BE2C (cell line): ENCODE measurements at regions not wholly inside any gene's neighbourhood (a gene's known extent, or its start where the extent isn't known, plus 50 kb on each side); places are given as distances from the start of the nearest gene placed in this dataset.

ENCODE experiments used
- DNase-seq: peaks from one replicate; pipeline ENCODE4 v3.0.0-alpha.2; 2020
- H3K27me3 ChIP-seq: fragments of 250-450 bp; sonication (Bioruptor Pico); 2 replicates; pipeline ENCODE4 v1.5.1; 2020; ENCODE audit warnings: mild to moderate bottlenecking
- H3K36me3 ChIP-seq: fragments of 250-450 bp; sonication (Bioruptor Pico); 2 replicates; pipeline ENCODE4 v1.5.1; 2020; ENCODE audit warnings: mild to moderate bottlenecking
- H3K4me1 ChIP-seq: fragments of 250-450 bp; sonication (Bioruptor Pico); 2 replicates; pipeline ENCODE4 v1.5.1; 2020
- H3K4me3 ChIP-seq: 2 replicates; pipeline ENCODE4 v1.5.1; 2011; ENCODE audit warnings: low read depth, low read length
- H3K9me3 ChIP-seq: fragments of 250-450 bp; sonication (Bioruptor Pico); 2 replicates; pipeline ENCODE4 v1.5.1; 2020
- TF ChIP-seq, protein P1 (sequence below): IDR thresholded peaks from 2 replicates; pipeline ENCODE4 v1.5.1; 2012; ENCODE audit warnings: mild to moderate bottlenecking, low read depth, low read length

DNA sequence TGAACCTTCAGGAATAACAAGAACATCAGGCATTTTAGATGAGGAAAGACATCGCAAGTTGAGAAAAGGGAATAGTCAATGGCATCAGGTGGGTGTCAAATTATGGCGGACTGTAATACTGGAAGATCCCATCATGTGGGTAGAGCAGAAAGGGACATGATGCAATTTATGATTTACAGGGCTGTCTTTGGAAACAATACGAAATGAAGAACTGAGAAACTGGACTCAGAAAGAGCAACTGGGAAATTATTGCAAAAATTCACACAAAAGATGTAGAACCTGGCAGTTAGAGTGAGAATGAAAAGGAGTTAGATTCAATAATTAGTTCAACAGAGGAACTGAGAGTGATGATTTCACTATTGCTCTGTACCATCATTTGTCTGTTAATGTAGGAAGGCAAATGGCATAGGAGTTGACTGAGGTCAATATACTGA is 1635.0 kb upstream of the ACVR2A start:
- H3K36me3 ChIP-seq, result no peaks in the 10 kb centered on the region
- DNase-seq, result no peak
- H3K4me1 ChIP-seq, result no peaks in the 10 kb centered on the region
- H3K27me3 ChIP-seq, result no peaks in the 10 kb centered on the region
- H3K9me3 ChIP-seq, result no peaks in the 10 kb centered on the region
- TF ChIP-seq, protein P1, sequence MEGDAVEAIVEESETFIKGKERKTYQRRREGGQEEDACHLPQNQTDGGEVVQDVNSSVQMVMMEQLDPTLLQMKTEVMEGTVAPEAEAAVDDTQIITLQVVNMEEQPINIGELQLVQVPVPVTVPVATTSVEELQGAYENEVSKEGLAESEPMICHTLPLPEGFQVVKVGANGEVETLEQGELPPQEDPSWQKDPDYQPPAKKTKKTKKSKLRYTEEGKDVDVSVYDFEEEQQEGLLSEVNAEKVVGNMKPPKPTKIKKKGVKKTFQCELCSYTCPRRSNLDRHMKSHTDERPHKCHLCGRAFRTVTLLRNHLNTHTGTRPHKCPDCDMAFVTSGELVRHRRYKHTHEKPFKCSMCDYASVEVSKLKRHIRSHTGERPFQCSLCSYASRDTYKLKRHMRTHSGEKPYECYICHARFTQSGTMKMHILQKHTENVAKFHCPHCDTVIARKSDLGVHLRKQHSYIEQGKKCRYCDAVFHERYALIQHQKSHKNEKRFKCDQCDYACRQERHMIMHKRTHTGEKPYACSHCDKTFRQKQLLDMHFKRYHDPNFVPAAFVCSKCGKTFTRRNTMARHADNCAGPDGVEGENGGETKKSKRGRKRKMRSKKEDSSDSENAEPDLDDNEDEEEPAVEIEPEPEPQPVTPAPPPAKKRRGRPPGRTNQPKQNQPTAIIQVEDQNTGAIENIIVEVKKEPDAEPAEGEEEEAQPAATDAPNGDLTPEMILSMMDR, result no peak
- no peak overlapping the region for H3K4me3 ChIP-seq

DNA sequence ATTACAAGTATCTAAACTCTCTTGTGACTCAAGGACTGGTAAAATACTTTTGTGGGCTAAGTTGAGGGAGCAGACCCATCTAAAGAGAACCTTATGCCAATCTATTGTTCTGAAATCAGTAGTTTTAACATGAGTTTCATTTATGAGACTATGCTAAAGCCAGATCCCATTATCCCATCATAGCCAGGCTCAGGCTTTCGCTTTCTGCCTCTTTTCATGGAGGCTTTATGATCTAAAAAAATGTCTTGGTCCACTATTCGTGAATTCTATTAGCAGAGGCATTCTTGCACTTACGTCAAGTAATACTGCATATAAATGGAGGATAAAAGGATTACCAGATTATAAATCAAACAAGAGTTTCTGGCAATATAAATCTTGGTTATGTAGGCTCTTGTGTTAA is 1636.9 kb upstream of the ACVR2A start:
- TF ChIP-seq, protein P1, result no peak
- no peaks in the 10 kb centered on the region for H3K4me1 ChIP-seq
- H3K36me3 ChIP-seq, result no peaks in the 10 kb centered on the region
- no peak overlapping the region for H3K4me3 ChIP-seq
- no peaks in the 10 kb centered on the region for H3K27me3 ChIP-seq
- H3K9me3 ChIP-seq, result no peaks in the 10 kb centered on the region
- DNase-seq, result no peak

DNA sequence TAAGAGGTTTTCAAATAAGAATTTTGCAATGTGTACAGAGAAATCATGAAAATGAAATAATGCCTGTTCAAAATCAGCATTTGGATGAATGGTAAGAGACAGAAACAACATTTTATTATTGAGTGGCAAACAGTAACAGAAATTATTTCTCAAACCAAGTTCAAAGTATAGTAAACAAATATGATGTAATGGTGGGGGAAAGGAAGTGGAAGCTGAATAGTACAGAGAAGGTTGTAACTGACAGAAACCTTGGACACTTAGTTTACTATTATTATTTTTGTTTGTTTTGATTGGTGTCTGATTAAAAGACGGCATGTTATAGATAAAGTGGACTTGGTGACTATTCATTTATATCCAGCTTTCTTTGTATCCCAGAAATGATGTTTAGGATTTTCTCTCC is 1637.4 kb upstream of the ACVR2A start:
- no peaks in the 10 kb centered on the region for H3K4me1 ChIP-seq
- TF ChIP-seq, protein P1, result no peak
- H3K36me3 ChIP-seq, result no peaks in the 10 kb centered on the region
- H3K27me3 ChIP-seq, result no peaks in the 10 kb centered on the region
- no peak overlapping the region for H3K4me3 ChIP-seq
- no peak for DNase-seq
- no peaks in the 10 kb centered on the region for H3K9me3 ChIP-seq

DNA sequence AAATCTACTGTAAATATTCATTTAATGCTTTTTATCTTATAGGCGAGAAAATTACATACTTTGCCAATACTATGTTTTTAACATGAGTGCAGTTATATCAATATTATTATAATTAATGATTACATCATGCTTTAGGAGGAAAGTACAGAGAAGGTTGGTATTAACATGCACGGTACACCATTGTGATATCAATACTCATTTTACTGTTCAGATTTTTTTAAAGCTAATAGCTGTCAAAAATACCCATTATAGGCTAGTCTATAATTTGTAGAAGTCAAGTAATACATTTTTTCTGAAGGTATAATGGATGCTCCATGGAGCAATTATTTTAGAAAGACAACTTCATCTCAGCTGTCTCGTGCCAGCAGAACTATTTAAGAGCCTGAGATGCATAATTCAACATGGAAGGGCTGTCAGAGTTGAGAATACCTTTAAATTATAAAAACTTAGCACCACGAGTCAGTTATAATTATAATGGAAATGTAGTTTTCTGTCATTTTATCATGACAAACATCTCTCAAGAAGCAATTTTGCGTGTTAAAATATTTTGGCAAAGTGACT is 1641.7 kb upstream of the ACVR2A start:
- no peaks in the 10 kb centered on the region for H3K9me3 ChIP-seq
- TF ChIP-seq, protein P1, result no peak
- H3K4me3 ChIP-seq, result no peak overlapping the region

DNA sequence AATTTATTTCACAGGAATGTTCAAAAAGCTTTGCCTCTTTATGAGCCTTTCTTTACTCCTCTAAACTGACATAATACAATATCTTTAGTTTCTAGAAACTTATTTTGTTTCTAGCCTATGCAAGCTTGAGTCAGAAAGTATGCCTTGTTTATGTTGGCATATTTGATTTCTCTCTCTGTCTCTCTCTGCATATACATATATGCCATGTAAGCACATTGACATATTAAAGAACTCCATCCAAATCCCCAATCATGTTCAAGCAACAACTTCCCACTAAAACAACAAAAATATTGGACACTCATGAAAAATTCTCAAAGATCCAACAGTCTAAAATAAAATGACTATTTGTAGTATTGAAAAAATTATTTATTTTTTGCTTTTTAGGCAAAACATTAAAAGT is 1651.2 kb upstream of the ACVR2A start:
- TF ChIP-seq, protein P1, result no peak
- Histone ChIP-seq H3K27me3 (no peaks in the 10 kb centered on the region), H3K36me3 (no peaks in the 10 kb centered on the region), H3K9me3 (no peaks in the 10 kb centered on the region), H3K4me1 (no peaks in the 10 kb centered on the region), H3K4me3 (no peak overlapping the region)
- no peak for DNase-seq

More for the DNA sequence above, 1641.7 kb upstream of the ACVR2A start:
- DNase-seq, result no peak
- Histone ChIP-seq H3K27me3 (no peaks in the 10 kb centered on the region), H3K36me3 (no peaks in the 10 kb centered on the region), H3K4me1 (no peaks in the 10 kb centered on the region)

DNA sequence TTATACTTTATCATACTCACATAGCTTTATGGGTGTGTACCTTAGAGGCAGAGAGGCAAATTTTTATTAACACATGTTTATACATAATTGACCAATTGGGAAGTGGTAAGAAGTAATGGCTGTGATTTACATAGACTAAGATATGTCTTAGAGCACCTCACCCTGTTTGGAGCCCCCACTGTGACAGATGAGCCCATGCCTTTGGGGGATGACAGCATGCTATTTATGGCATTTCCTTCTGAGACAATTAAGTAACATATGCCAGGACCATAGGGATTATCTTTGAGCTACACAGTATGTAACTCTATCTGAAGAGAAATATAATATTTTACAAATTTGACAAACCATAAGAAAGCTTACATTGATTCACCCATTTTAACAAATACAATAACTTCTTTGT is 1655.3 kb upstream of the ACVR2A start:
- TF ChIP-seq, protein P1, result no peak
- no peaks in the 10 kb centered on the region for H3K27me3 ChIP-seq
- no peak for DNase-seq
- H3K4me3 ChIP-seq, result no peak overlapping the region
- H3K36me3 ChIP-seq, result no peaks in the 10 kb centered on the region
- no peaks in the 10 kb centered on the region for H3K4me1 ChIP-seq
- H3K9me3 ChIP-seq, result no peaks in the 10 kb centered on the region
